ENCODE measurements at regions not wholly inside any gene's neighbourhood (a gene's known extent, or its start where the extent isn't known, plus 50 kb on each side); places are given as distances from the start of the nearest gene placed in this dataset.

GRCh38 chr17:71883258-71883657, 237.6 kb upstream of the SOX9 start:
- Histone ChIP-seq H3K4me2 (ENCODE audit: low read depth, low read length, poor library complexity, severe bottlenecking) (no peak overlapping the region), H3K9ac (ENCODE audit: low read depth, low read length, poor library complexity, severe bottlenecking) (no peak overlapping the region), H2AFZ (ENCODE audit: low read length) (no peak overlapping the region), H3F3A (ENCODE audit: low read depth) (no peaks in the 10 kb centered on the region), H3K9me3 (ENCODE audit: insufficient read depth, low read depth, low read length) (peaks cover 3% of the 10 kb centered on the region; the same call in 1 of the 2 replicates), H3K79me2 (ENCODE audit: insufficient read depth, low read length) (no peaks in the 10 kb centered on the region), H3K9me2 (replicated peaks; ENCODE audit: low read depth, low read length) (no peaks in the 10 kb centered on the region), H3K4me1 (ENCODE audit: insufficient read depth, low read length, poor library complexity, severe bottlenecking) (no peaks in the 10 kb centered on the region), H3K36me3 (ENCODE audit: insufficient read depth, low read length) (no peaks in the 10 kb centered on the region), H3K27me3 (ENCODE audit: insufficient read depth, low read length, poor library complexity, severe bottlenecking) (no peaks in the 10 kb centered on the region), H4K20me1 (ENCODE audit: insufficient read depth, low read length, poor library complexity, severe bottlenecking) (no peaks in the 10 kb centered on the region), H3K4me3 (ENCODE audit: low read length, poor library complexity, severe bottlenecking) (no peak overlapping the region)
- TF ChIP-seq CTCF (conservative IDR thresholded peaks at IDR 0.05; ENCODE audit: low read length) (no peak), EZH2phosphoT487 (IDR thresholded peaks at IDR 0.05; ENCODE audit: borderline replicate concordance) (no peak)

GRCh38 chr17:71883845-71884244, 237.0 kb upstream of the SOX9 start:
- H2AFZ ChIP-seq (ENCODE audit: low read length): no peak overlapping the region
- no peak overlapping the region for H3K9ac ChIP-seq (ENCODE audit: low read depth, low read length, poor library complexity, severe bottlenecking)
- TF ChIP-seq CTCF (conservative IDR thresholded peaks at IDR 0.05; ENCODE audit: low read length): no peak
- TF ChIP-seq EZH2phosphoT487 (IDR thresholded peaks at IDR 0.05; ENCODE audit: borderline replicate concordance): no peak

GRCh38 chr17:71885662-71886061, 235.2 kb upstream of the SOX9 start:
- Histone ChIP-seq H3K9ac (ENCODE audit: low read depth, low read length, poor library complexity, severe bottlenecking) (no peak overlapping the region), H2AFZ (ENCODE audit: low read length) (no peak overlapping the region), H3K9me2 (replicated peaks; ENCODE audit: low read depth, low read length) (no peaks in the 10 kb centered on the region), H3K4me3 (ENCODE audit: low read length, poor library complexity, severe bottlenecking) (no peak overlapping the region), H3K27me3 (ENCODE audit: insufficient read depth, low read length, poor library complexity, severe bottlenecking) (no peaks in the 10 kb centered on the region), H3K4me2 (ENCODE audit: low read depth, low read length, poor library complexity, severe bottlenecking) (no peak overlapping the region), H3F3A (ENCODE audit: low read depth) (no peaks in the 10 kb centered on the region), H3K36me3 (ENCODE audit: insufficient read depth, low read length) (no peaks in the 10 kb centered on the region), H3K79me2 (ENCODE audit: insufficient read depth, low read length) (no peaks in the 10 kb centered on the region), H3K9me3 (ENCODE audit: insufficient read depth, low read depth, low read length) (peaks cover 3% of the 10 kb centered on the region; the same call in 1 of the 2 replicates), H4K20me1 (ENCODE audit: insufficient read depth, low read length, poor library complexity, severe bottlenecking) (no peaks in the 10 kb centered on the region), H3K4me1 (ENCODE audit: insufficient read depth, low read length, poor library complexity, severe bottlenecking) (no peaks in the 10 kb centered on the region)
- TF ChIP-seq CTCF (conservative IDR thresholded peaks at IDR 0.05; ENCODE audit: low read length): no peak
- no peak for TF ChIP-seq EZH2phosphoT487 (IDR thresholded peaks at IDR 0.05; ENCODE audit: borderline replicate concordance)

More at GRCh38 chr17:71883845-71884244, 237.0 kb upstream of the SOX9 start:
- no peaks in the 10 kb centered on the region for H3K27me3 ChIP-seq (ENCODE audit: insufficient read depth, low read length, poor library complexity, severe bottlenecking)
- H3K36me3 ChIP-seq (ENCODE audit: insufficient read depth, low read length): no peaks in the 10 kb centered on the region
- no peaks in the 10 kb centered on the region for H4K20me1 ChIP-seq (ENCODE audit: insufficient read depth, low read length, poor library complexity, severe bottlenecking)
- peaks cover 3% of the 10 kb centered on the region; the same call in 1 of the 2 replicates for H3K9me3 ChIP-seq (ENCODE audit: insufficient read depth, low read depth, low read length)
- H3K9me2 ChIP-seq (replicated peaks; ENCODE audit: low read depth, low read length): no peaks in the 10 kb centered on the region
- H3F3A ChIP-seq (ENCODE audit: low read depth): no peaks in the 10 kb centered on the region
- no peaks in the 10 kb centered on the region for H3K4me1 ChIP-seq (ENCODE audit: insufficient read depth, low read length, poor library complexity, severe bottlenecking)
- no peaks in the 10 kb centered on the region for H3K79me2 ChIP-seq (ENCODE audit: insufficient read depth, low read length)
- H3K4me2 ChIP-seq (ENCODE audit: low read depth, low read length, poor library complexity, severe bottlenecking): no peak overlapping the region
- no peak overlapping the region for H3K4me3 ChIP-seq (ENCODE audit: low read length, poor library complexity, severe bottlenecking)

Data from Loucy (cell line).